HL-60 (cell line): ENCODE measurements at regions not wholly inside any gene's neighbourhood (a gene's known extent, or its start where the extent isn't known, plus 50 kb on each side); places are given as distances from the start of the nearest gene placed in this dataset.

ENCODE experiments used
- DNase-seq, 2 experiments: peaks; one replicate each; pipeline ENCODE4 v3.0.0-alpha.2; 2010 to 2020; ENCODE audit warnings: low read depth in 1 of 2, low spot score in 1 of 2
- H3K27ac ChIP-seq: fragments of 250-450 bp; sonication (Bioruptor Pico); replicated peaks from 2 replicates; pipeline ENCODE4 v1.5.1; 2020; ENCODE audit warnings: mild to moderate bottlenecking, moderate library complexity
- H3K27me3 ChIP-seq: fragments of 250-450 bp; sonication (Bioruptor Pico); 2 replicates; pipeline ENCODE4 v1.5.1; 2021; ENCODE audit warnings: mild to moderate bottlenecking, moderate library complexity; ENCODE audit not compliant: insufficient read depth, poor library complexity, severe bottlenecking
- H3K4me3 ChIP-seq: replicated peaks from 2 replicates; pipeline ENCODE4 v1.5.1; 2011; ENCODE audit warnings: mild to moderate bottlenecking, control low read depth, low read length; ENCODE audit not compliant: insufficient read depth
- CTCF ChIP-seq: IDR thresholded peaks from one replicate; pipeline ENCODE4 v1.5.1; 2011; ENCODE audit warnings: low read length, control low read depth, inconsistent platforms; ENCODE audit not compliant: insufficient read depth
- GABPA ChIP-seq: IDR thresholded peaks from 2 replicates; pipeline ENCODE4 v1.6.1; 2012; ENCODE audit warnings: low read depth
- POLR2AphosphoS5 ChIP-seq: IDR thresholded peaks from 2 replicates; pipeline ENCODE4 v1.6.1; 2012; ENCODE audit warnings: low read depth
- SPI1 ChIP-seq: IDR thresholded peaks from 2 replicates; pipeline ENCODE4 v1.6.1; 2012; ENCODE audit warnings: low read depth, mild to moderate bottlenecking, borderline replicate concordance
- TF ChIP-seq, protein P1 (sequence below): IDR thresholded peaks from 2 replicates; pipeline ENCODE4 v1.6.1; 2012; ENCODE audit warnings: low read depth; ENCODE audit not compliant: insufficient replicate concordance

- TF ChIP-seq SPI1 (no peak), POLR2AphosphoS5 (no peak), CTCF (no peak), GABPA (no peak)
- TF ChIP-seq, protein P1, sequence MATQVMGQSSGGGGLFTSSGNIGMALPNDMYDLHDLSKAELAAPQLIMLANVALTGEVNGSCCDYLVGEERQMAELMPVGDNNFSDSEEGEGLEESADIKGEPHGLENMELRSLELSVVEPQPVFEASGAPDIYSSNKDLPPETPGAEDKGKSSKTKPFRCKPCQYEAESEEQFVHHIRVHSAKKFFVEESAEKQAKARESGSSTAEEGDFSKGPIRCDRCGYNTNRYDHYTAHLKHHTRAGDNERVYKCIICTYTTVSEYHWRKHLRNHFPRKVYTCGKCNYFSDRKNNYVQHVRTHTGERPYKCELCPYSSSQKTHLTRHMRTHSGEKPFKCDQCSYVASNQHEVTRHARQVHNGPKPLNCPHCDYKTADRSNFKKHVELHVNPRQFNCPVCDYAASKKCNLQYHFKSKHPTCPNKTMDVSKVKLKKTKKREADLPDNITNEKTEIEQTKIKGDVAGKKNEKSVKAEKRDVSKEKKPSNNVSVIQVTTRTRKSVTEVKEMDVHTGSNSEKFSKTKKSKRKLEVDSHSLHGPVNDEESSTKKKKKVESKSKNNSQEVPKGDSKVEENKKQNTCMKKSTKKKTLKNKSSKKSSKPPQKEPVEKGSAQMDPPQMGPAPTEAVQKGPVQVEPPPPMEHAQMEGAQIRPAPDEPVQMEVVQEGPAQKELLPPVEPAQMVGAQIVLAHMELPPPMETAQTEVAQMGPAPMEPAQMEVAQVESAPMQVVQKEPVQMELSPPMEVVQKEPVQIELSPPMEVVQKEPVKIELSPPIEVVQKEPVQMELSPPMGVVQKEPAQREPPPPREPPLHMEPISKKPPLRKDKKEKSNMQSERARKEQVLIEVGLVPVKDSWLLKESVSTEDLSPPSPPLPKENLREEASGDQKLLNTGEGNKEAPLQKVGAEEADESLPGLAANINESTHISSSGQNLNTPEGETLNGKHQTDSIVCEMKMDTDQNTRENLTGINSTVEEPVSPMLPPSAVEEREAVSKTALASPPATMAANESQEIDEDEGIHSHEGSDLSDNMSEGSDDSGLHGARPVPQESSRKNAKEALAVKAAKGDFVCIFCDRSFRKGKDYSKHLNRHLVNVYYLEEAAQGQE, result no peak
Measured at GRCh38 chr17:6191405-6192324, 121.5 kb downstream of the WSCD1 start.

GRCh38 chr17:6187836-6188235 is 117.7 kb downstream of the WSCD1 start:
- no peak for TF ChIP-seq GABPA
- no peak for TF ChIP-seq SPI1
- TF ChIP-seq CTCF, result no peak
- no peak for TF ChIP-seq POLR2AphosphoS5
- TF ChIP-seq, protein P1, result no peak
- DNase-seq, result no peak
- Histone ChIP-seq H3K4me3 (no peak overlapping the region), H3K27ac (no peak overlapping the region), H3K27me3 (no peaks in the 10 kb centered on the region)

More at GRCh38 chr17:6191405-6192324, 121.5 kb downstream of the WSCD1 start:
- Histone ChIP-seq H3K27ac (no peak overlapping the region), H3K27me3 (no peaks in the 10 kb centered on the region), H3K4me3 (no peak overlapping the region)
- DNase-seq, result no peak

DNA sequence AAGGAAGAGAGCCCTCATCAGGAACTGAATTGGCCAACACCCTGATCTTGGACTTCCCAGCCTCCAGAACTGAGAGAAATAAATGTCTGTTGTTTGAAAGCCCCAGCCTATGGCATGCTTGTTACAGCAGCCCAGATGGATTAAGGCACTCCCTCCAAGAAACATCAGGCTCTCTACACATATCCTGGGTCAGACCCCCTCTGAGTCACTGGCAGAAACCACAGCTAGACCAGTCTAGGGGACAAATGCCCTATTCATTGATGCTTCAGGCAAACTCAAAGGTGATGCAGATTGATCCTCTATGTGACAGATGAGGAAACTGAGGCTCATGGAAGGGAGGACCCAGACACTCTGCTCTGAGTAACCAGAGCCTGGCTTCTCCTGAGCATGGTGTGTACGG is 116.8 kb downstream of the WSCD1 start:
- no peaks in the 10 kb centered on the region for H3K27me3 ChIP-seq
- no peak overlapping the region for H3K4me3 ChIP-seq
- TF ChIP-seq SPI1 (no peak), GABPA (no peak), POLR2AphosphoS5 (no peak), CTCF (no peak)
- TF ChIP-seq, protein P1, result no peak
- H3K27ac ChIP-seq, result no peak overlapping the region
- no peak for DNase-seq
